ENCODE measurements at regions not wholly inside any gene's neighbourhood (a gene's known extent, or its start where the extent isn't known, plus 50 kb on each side); places are given as distances from the start of the nearest gene placed in this dataset.

- TF ChIP-seq POLR2A (IDR thresholded peaks at IDR 0.05) (no peak), CTCF (IDR thresholded peaks at IDR 0.05) (no peak)
These were observed 92.7 kb upstream of the NDST3 start for GRCh38 chr4:117941611-117942010.
